Esophagus muscularis mucosa (tissue), 3 donors: ENCODE measurements at regions not wholly inside any gene's neighbourhood (a gene's known extent, or its start where the extent isn't known, plus 50 kb on each side); places are given as distances from the start of the nearest gene placed in this dataset.

ENCODE experiments used
- POLR2A ChIP-seq: fragments of 450-650 bp; IDR thresholded peaks from one replicate; pipeline ENCODE4 v1.6.1; 2017; ENCODE audit warnings: antibody characterized with exemption, moderate library complexity, mild to moderate bottlenecking, low read depth
- POLR2AphosphoS5 ChIP-seq, 2 donors: sonication (generic); formaldehyde crosslinking; IDR thresholded peaks; one replicate each; pipeline ENCODE4 v1.6.1; 2017; ENCODE audit warnings: antibody characterized with exemption in 2 of 2
- TF ChIP-seq, protein P1 (sequence below), 3 experiments: fragments of 200-600 bp in 2 of 3; fragments of 450-650 bp in 1 of 3; sonication (generic) in 2 of 3; IDR thresholded peaks; one replicate each; pipeline ENCODE4 v1.5.1; 2017 to 2019; ENCODE audit warnings: antibody characterized with exemption in 3 of 3, mild to moderate bottlenecking in 2 of 3, moderate library complexity in 1 of 3

GRCh38 chr15:81755626-81756025, 290.2 kb downstream of the MEX3B start:
- TF ChIP-seq POLR2A, result no peak
- no peak for TF ChIP-seq POLR2AphosphoS5 (IDR thresholded peaks at IDR 0.05)
- TF ChIP-seq, protein P1, sequence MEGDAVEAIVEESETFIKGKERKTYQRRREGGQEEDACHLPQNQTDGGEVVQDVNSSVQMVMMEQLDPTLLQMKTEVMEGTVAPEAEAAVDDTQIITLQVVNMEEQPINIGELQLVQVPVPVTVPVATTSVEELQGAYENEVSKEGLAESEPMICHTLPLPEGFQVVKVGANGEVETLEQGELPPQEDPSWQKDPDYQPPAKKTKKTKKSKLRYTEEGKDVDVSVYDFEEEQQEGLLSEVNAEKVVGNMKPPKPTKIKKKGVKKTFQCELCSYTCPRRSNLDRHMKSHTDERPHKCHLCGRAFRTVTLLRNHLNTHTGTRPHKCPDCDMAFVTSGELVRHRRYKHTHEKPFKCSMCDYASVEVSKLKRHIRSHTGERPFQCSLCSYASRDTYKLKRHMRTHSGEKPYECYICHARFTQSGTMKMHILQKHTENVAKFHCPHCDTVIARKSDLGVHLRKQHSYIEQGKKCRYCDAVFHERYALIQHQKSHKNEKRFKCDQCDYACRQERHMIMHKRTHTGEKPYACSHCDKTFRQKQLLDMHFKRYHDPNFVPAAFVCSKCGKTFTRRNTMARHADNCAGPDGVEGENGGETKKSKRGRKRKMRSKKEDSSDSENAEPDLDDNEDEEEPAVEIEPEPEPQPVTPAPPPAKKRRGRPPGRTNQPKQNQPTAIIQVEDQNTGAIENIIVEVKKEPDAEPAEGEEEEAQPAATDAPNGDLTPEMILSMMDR (IDR thresholded peaks at IDR 0.05), result no peak
